ENCODE measurements at regions not wholly inside any gene's neighbourhood (a gene's known extent, or its start where the extent isn't known, plus 50 kb on each side); places are given as distances from the start of the nearest gene placed in this dataset.

- TF ChIP-seq, protein P1, sequence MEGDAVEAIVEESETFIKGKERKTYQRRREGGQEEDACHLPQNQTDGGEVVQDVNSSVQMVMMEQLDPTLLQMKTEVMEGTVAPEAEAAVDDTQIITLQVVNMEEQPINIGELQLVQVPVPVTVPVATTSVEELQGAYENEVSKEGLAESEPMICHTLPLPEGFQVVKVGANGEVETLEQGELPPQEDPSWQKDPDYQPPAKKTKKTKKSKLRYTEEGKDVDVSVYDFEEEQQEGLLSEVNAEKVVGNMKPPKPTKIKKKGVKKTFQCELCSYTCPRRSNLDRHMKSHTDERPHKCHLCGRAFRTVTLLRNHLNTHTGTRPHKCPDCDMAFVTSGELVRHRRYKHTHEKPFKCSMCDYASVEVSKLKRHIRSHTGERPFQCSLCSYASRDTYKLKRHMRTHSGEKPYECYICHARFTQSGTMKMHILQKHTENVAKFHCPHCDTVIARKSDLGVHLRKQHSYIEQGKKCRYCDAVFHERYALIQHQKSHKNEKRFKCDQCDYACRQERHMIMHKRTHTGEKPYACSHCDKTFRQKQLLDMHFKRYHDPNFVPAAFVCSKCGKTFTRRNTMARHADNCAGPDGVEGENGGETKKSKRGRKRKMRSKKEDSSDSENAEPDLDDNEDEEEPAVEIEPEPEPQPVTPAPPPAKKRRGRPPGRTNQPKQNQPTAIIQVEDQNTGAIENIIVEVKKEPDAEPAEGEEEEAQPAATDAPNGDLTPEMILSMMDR (IDR thresholded peaks at IDR 0.05), result no peak
- TF ChIP-seq EP300 (IDR thresholded peaks at IDR 0.05), result no peak
These were observed 200.5 kb upstream of the CHORDC1 start for GRCh38 chr11:90423378-90423777.

Data from ovary (tissue), 3 donors.